HepG2 (cell line): ENCODE measurements at regions not wholly inside any gene's neighbourhood (a gene's known extent, or its start where the extent isn't known, plus 50 kb on each side); places are given as distances from the start of the nearest gene placed in this dataset.

ENCODE experiments used
- ATAD3A ChIP-seq: sonication (generic); formaldehyde crosslinking; IDR thresholded peaks from 2 replicates; pipeline ENCODE4 v1.4.0; 2020; ENCODE audit warnings: missing genetic modification reagents
- DMTF1 ChIP-seq: sonication (generic); formaldehyde crosslinking; IDR thresholded peaks from 2 replicates; pipeline ENCODE4 v1.4.0; 2020; ENCODE audit warnings: mild to moderate bottlenecking, missing genetic modification reagents
- ELF3 ChIP-seq: IDR thresholded peaks from 2 replicates; pipeline ENCODE4 v1.6.1; 2016; ENCODE audit warnings: missing genetic modification reagents, missing compliant biosample characterization
- HMGXB4 ChIP-seq, 2 experiments: sonication (generic) in 1 of 2; formaldehyde crosslinking in 1 of 2; IDR thresholded peaks; 2 replicates each; pipeline versions ENCODE4 v1.4.0 to v1.6.1; 2018 to 2020; ENCODE audit warnings: missing genetic modification reagents in 2 of 2, borderline replicate concordance in 1 of 2, low read depth in 1 of 2, mild to moderate bottlenecking in 1 of 2, missing biosample characterization in 1 of 2
- KLF12 ChIP-seq: sonication (generic); formaldehyde crosslinking; IDR thresholded peaks from 2 replicates; pipeline ENCODE4 v1.4.0; 2020; ENCODE audit warnings: missing genetic modification reagents, borderline replicate concordance
- MAZ ChIP-seq, 2 experiments: sonication (generic) in 1 of 2; formaldehyde crosslinking in 1 of 2; IDR thresholded peaks; 2 replicates each; pipeline versions ENCODE4 v1.5.0 to v1.6.1; 2012 to 2020; ENCODE audit warnings: low read depth in 2 of 2, mild to moderate bottlenecking in 2 of 2, borderline replicate concordance in 1 of 2, improper control_type of control experiment in 1 of 2, low read length in 1 of 2, missing genetic modification reagents in 1 of 2, moderate library complexity in 1 of 2
- MLLT10 ChIP-seq: sonication (generic); formaldehyde crosslinking; IDR thresholded peaks from 2 replicates; pipeline ENCODE4 v1.4.0; 2020; ENCODE audit warnings: missing genetic modification reagents
- PHF20 ChIP-seq: sonication (generic); formaldehyde crosslinking; IDR thresholded peaks from 2 replicates; pipeline ENCODE4 v1.5.0; 2020; ENCODE audit warnings: mild to moderate bottlenecking, missing genetic modification reagents
- RFX1 ChIP-seq: fragments of 450-650 bp; IDR thresholded peaks from 2 replicates; pipeline ENCODE4 v1.6.1; 2017
- SIX4 ChIP-seq: sonication (generic); formaldehyde crosslinking; IDR thresholded peaks from 2 replicates; pipeline ENCODE4 v1.4.0; 2020; ENCODE audit warnings: missing genetic modification reagents
- TP53 ChIP-seq: sonication (generic); formaldehyde crosslinking; conservative IDR thresholded peaks from 2 replicates; pipeline ENCODE4 v1.4.0; 2020; ENCODE audit warnings: missing genetic modification reagents
- ZBTB26 ChIP-seq: IDR thresholded peaks from 2 replicates; pipeline ENCODE4 v1.6.1; 2016; ENCODE audit warnings: missing compliant biosample characterization, missing genetic modification reagents, borderline replicate concordance
- ZNF3 ChIP-seq: IDR thresholded peaks from 2 replicates; pipeline ENCODE4 v1.7.0; 2017; ENCODE audit warnings: inconsistent platforms
- ZNF557 ChIP-seq: sonication (generic); formaldehyde crosslinking; IDR thresholded peaks from 2 replicates; pipeline ENCODE4 v1.4.0; 2020; ENCODE audit warnings: missing genetic modification reagents
- ZNF619 ChIP-seq: sonication (generic); formaldehyde crosslinking; IDR thresholded peaks from 2 replicates; pipeline ENCODE4 v1.4.0; 2020; ENCODE audit warnings: mild to moderate bottlenecking, missing genetic modification reagents
- ZNF691 ChIP-seq: sonication (generic); formaldehyde crosslinking; IDR thresholded peaks from 2 replicates; pipeline ENCODE4 v1.4.0; 2020; ENCODE audit warnings: missing genetic modification reagents, low read depth, mild to moderate bottlenecking, borderline replicate concordance
- ZSCAN21 ChIP-seq: sonication (generic); formaldehyde crosslinking; IDR thresholded peaks from 2 replicates; pipeline ENCODE4 v1.8.0; 2022; ENCODE audit warnings: mild to moderate bottlenecking, missing genetic modification reagents, moderate library complexity, borderline replicate concordance
- TF ChIP-seq, protein P1 (sequence below): sonication (generic); formaldehyde crosslinking; IDR thresholded peaks from 2 replicates; pipeline ENCODE4 v1.4.0; 2020; ENCODE audit warnings: missing genetic modification reagents, borderline replicate concordance

GRCh38 chr7:12941512-12941911 lies 254.1 kb downstream of the ARL4A start (continued):
- TF ChIP-seq HMGXB4 (CRISPR knock-in tag; IDR thresholded peaks at IDR 0.05; ENCODE audit: borderline replicate concordance in 1 of 2, low read depth in 1 of 2) (no peak), ELF3 (CRISPR knock-in tag) (peak; percentile 86), ATAD3A (CRISPR knock-in tag) (no peak), MLLT10 (no peak), ZBTB26 (CRISPR knock-in tag) (no peak), ZNF691 (CRISPR knock-in tag) (no peak), PHF20 (CRISPR knock-in tag) (no peak), SIX4 (CRISPR knock-in tag) (0 out of 2 replicates have a peak, but pooled peaks have one; percentile 55), DMTF1 (CRISPR knock-in tag) (no peak), ZNF3 (CRISPR knock-in tag) (no peak), ZNF557 (CRISPR knock-in tag) (no peak), ZNF619 (CRISPR knock-in tag) (no peak), RFX1 (no peak), MAZ (IDR thresholded peaks at IDR 0.05; ENCODE audit: borderline replicate concordance, low read depth, low read length) (no peak), MAZ (CRISPR knock-in tag; IDR thresholded peaks at IDR 0.05; ENCODE audit: low read depth) (no peak), KLF12 (CRISPR knock-in tag) (no peak), ZSCAN21 (CRISPR knock-in tag) (no peak), TP53 (CRISPR knock-in tag) (no peak)
- TF ChIP-seq, protein P1, sequence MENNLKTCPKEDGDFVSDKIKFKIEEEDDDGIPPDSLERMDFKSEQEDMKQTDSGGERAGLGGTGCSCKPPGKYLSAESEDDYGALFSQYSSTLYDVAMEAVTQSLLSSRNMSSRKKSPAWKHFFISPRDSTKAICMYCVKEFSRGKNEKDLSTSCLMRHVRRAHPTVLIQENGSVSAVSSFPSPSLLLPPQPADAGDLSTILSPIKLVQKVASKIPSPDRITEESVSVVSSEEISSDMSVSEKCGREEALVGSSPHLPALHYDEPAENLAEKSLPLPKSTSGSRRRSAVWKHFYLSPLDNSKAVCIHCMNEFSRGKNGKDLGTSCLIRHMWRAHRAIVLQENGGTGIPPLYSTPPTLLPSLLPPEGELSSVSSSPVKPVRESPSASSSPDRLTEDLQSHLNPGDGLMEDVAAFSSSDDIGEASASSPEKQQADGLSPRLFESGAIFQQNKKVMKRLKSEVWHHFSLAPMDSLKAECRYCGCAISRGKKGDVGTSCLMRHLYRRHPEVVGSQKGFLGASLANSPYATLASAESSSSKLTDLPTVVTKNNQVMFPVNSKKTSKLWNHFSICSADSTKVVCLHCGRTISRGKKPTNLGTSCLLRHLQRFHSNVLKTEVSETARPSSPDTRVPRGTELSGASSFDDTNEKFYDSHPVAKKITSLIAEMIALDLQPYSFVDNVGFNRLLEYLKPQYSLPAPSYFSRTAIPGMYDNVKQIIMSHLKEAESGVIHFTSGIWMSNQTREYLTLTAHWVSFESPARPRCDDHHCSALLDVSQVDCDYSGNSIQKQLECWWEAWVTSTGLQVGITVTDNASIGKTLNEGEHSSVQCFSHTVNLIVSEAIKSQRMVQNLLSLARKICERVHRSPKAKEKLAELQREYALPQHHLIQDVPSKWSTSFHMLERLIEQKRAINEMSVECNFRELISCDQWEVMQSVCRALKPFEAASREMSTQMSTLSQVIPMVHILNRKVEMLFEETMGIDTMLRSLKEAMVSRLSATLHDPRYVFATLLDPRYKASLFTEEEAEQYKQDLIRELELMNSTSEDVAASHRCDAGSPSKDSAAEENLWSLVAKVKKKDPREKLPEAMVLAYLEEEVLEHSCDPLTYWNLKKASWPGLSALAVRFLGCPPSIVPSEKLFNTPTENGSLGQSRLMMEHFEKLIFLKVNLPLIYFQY: no peak
